ENCODE measurements at regions not wholly inside any gene's neighbourhood (a gene's known extent, or its start where the extent isn't known, plus 50 kb on each side); places are given as distances from the start of the nearest gene placed in this dataset.

GRCh38 chr4:43264730-43265129, 372.2 kb downstream of the GRXCR1 start (continued):
- TF ChIP-seq ZNF462 (CRISPR knock-in tag; IDR thresholded peaks at IDR 0.05): no peak
- TF ChIP-seq POLR2AphosphoS5 (IDR thresholded peaks at IDR 0.05; ENCODE audit: low read depth): no peak
- no peak for TF ChIP-seq CREB1 (CRISPR knock-in tag; IDR thresholded peaks at IDR 0.05; ENCODE audit: low read depth)

- Mint-ChIP-seq H3K4me1 (peaks cover 7% of the 10 kb centered on the region; the same call in 2 of the 3 replicates), H3K27ac (no peak overlapping the region), H3K27me3 (ENCODE audit: insufficient read depth, low read depth, poor library complexity) (no peaks in the 10 kb centered on the region), H3K4me3 (no peak overlapping the region), H3K9me3 (no peaks in the 10 kb centered on the region), H3K36me3 (ENCODE audit: low read depth) (no peaks in the 10 kb centered on the region)
- Histone ChIP-seq H3K4me2 (no peak overlapping the region), H3K9me2 (ENCODE audit: insufficient read depth) (peaks cover 8% of the 10 kb centered on the region; the same call in 1 of the 2 replicates), H3K27ac (ENCODE audit: low read depth) (no peak overlapping the region), H2AFZ (no peak overlapping the region), H3K27me3 (ENCODE audit: insufficient read depth) (no peaks in the 10 kb centered on the region), H3K4me3 (no peak overlapping the region), H3K79me2 (replicated peaks; ENCODE audit: insufficient read depth) (no peaks in the 10 kb centered on the region), H3K36me3 (ENCODE audit: insufficient read depth) (no peaks in the 10 kb centered on the region), H3F3A (replicated peaks; ENCODE audit: low read depth) (no peaks in the 10 kb centered on the region), H4K20me1 (replicated peaks; ENCODE audit: insufficient read depth) (no peaks in the 10 kb centered on the region), H3K4me1 (ENCODE audit: insufficient read depth) (peaks cover 28% of the 10 kb centered on the region)
- no peak for DNase-seq (ENCODE audit: low spot score)
- no peak for ATAC-seq
- TF ChIP-seq ZNF331 (CRISPR knock-in tag; IDR thresholded peaks at IDR 0.05; ENCODE audit: low read depth): no peak
- TF ChIP-seq ZNF462 (CRISPR knock-in tag; IDR thresholded peaks at IDR 0.05): no peak
- TF ChIP-seq ETS1 (IDR thresholded peaks at IDR 0.05): no peak
- no peak for TF ChIP-seq NANOG (IDR thresholded peaks at IDR 0.05; ENCODE audit: borderline replicate concordance)
- no peak for TF ChIP-seq CTCF (conservative IDR thresholded peaks at IDR 0.05; ENCODE audit: low read depth in 2 of 2)
- TF ChIP-seq POLR2AphosphoS5 (IDR thresholded peaks at IDR 0.05; ENCODE audit: low read depth): no peak
These were observed 379.4 kb downstream of the GRXCR1 start for GRCh38 chr4:43271946-43272345.

Data from GM23338 (cell line).